ENCODE measurements at regions not wholly inside any gene's neighbourhood (a gene's known extent, or its start where the extent isn't known, plus 50 kb on each side); places are given as distances from the start of the nearest gene placed in this dataset.
"Not testable (repeated sequence)": the region's sequence is repeated elsewhere in the genome, so short reads cannot be mapped to it uniquely, and the experiment has no call there.

GRCh38 chr3:4077950-4078349 is 225.2 kb upstream of the SETMAR start:
- DNase-seq: peak; percentile 39

- no peak for DNase-seq
Observed at GRCh38 chr3:4078903-4079302, 224.3 kb upstream of the SETMAR start.

GRCh38 chr3:4079339-4080195 is 223.6 kb upstream of the SETMAR start:
- DNase-seq: no peak

GRCh38 chr3:4083225-4084015 is 219.7 kb upstream of the SETMAR start:
- no peak for DNase-seq

- no peak for DNase-seq
Observed at GRCh38 chr3:4084271-4084670, 218.9 kb upstream of the SETMAR start.

GRCh38 chr3:4086662-4087061 is 216.5 kb upstream of the SETMAR start:
- not testable (repeated sequence) for DNase-seq

- no peak for DNase-seq
Observed at GRCh38 chr3:4091786-4092185, 211.4 kb upstream of the SETMAR start.

GRCh38 chr3:4097801-4098200 is 205.4 kb upstream of the SETMAR start:
- DNase-seq: no peak

GRCh38 chr3:4099607-4100006 is 203.6 kb upstream of the SETMAR start:
- no peak for DNase-seq

- no peak for DNase-seq
Observed at GRCh38 chr3:4107430-4107829, 195.7 kb upstream of the SETMAR start.

- no peak for DNase-seq
Observed at GRCh38 chr3:4113811-4114522, 189.2 kb upstream of the SETMAR start.

GRCh38 chr3:4119119-4119518 is 184.1 kb upstream of the SETMAR start:
- no peak for DNase-seq

- DNase-seq: no peak
Observed at GRCh38 chr3:4125576-4125975, 177.6 kb upstream of the SETMAR start.

GRCh38 chr3:4138150-4138785 is 164.9 kb upstream of the SETMAR start:
- DNase-seq: no peak

GRCh38 chr3:4138786-4139431 is 164.3 kb upstream of the SETMAR start:
- DNase-seq: no peak

GRCh38 chr3:4139462-4140140 is 163.6 kb upstream of the SETMAR start:
- no peak for DNase-seq

GRCh38 chr3:4140921-4141320 is 162.2 kb upstream of the SETMAR start:
- no peak for DNase-seq

- DNase-seq: no peak
Observed at GRCh38 chr3:4147556-4148118, 155.5 kb upstream of the SETMAR start.

- DNase-seq: no peak
Observed at GRCh38 chr3:4149296-4149695, 153.9 kb upstream of the SETMAR start.

GRCh38 chr3:4150816-4151215 is 152.4 kb upstream of the SETMAR start:
- DNase-seq: no peak

- no peak for DNase-seq
Observed at GRCh38 chr3:4151859-4152258, 151.3 kb upstream of the SETMAR start.

- DNase-seq: no peak
Observed at GRCh38 chr3:4153771-4154170, 149.4 kb upstream of the SETMAR start.
